Adrenal gland (tissue), 5 donors: ENCODE measurements at regions not wholly inside any gene's neighbourhood (a gene's known extent, or its start where the extent isn't known, plus 50 kb on each side); places are given as distances from the start of the nearest gene placed in this dataset.

Source experiments
- POLR2A ChIP-seq, 2 donors: fragments of 450-650 bp; IDR thresholded peaks; one replicate each; pipeline ENCODE4 v1.6.1; 2017; ENCODE audit warnings: antibody characterized with exemption in 2 of 2, mild to moderate bottlenecking in 2 of 2, moderate library complexity in 1 of 2
- TF ChIP-seq, protein P1 (sequence below), 6 experiments: fragments of 450-650 bp in 4 of 6; fragments of 200-600 bp in 2 of 6; sonication (generic) in 1 of 6; IDR thresholded peaks; 1 replicate in 5 of 6; 2 replicates in 1 of 6; pipeline versions ENCODE4 v1.5.1 to v1.8.0; 2016 to 2021; ENCODE audit warnings: antibody characterized with exemption in 6 of 6, mild to moderate bottlenecking in 2 of 6, moderate library complexity in 1 of 6
- donor health status: DM: no; HTN: no; CAD: no.

DNA sequence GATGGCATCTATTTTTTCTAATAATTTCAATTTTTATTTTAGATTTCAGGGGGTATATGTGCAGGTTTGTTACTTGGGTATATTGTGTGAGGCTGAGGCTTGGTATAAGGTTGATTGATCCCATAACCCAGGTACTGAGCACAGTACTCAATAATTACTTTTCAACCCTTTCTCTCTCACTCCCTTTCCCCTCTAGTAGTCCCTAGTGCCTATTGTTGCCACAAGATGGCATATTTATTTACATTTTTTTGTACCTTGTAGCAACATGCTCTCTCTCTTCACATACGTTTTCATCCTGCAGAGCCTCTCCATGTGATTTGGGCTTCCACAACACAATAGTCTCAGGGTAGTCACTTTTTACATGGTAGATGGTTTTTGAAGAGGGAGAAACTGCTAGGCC, 172.0 kb downstream of the ATOH1 start:
- TF ChIP-seq, protein P1, sequence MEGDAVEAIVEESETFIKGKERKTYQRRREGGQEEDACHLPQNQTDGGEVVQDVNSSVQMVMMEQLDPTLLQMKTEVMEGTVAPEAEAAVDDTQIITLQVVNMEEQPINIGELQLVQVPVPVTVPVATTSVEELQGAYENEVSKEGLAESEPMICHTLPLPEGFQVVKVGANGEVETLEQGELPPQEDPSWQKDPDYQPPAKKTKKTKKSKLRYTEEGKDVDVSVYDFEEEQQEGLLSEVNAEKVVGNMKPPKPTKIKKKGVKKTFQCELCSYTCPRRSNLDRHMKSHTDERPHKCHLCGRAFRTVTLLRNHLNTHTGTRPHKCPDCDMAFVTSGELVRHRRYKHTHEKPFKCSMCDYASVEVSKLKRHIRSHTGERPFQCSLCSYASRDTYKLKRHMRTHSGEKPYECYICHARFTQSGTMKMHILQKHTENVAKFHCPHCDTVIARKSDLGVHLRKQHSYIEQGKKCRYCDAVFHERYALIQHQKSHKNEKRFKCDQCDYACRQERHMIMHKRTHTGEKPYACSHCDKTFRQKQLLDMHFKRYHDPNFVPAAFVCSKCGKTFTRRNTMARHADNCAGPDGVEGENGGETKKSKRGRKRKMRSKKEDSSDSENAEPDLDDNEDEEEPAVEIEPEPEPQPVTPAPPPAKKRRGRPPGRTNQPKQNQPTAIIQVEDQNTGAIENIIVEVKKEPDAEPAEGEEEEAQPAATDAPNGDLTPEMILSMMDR (IDR thresholded peaks at IDR 0.05): no peak
- no peak for TF ChIP-seq POLR2A (IDR thresholded peaks at IDR 0.05)
